ENCODE measurements at regions not wholly inside any gene's neighbourhood (a gene's known extent, or its start where the extent isn't known, plus 50 kb on each side); places are given as distances from the start of the nearest gene placed in this dataset.
"Not testable (repeated sequence)": the region's sequence is repeated elsewhere in the genome, so short reads cannot be mapped to it uniquely, and the experiment has no call there.

DNA sequence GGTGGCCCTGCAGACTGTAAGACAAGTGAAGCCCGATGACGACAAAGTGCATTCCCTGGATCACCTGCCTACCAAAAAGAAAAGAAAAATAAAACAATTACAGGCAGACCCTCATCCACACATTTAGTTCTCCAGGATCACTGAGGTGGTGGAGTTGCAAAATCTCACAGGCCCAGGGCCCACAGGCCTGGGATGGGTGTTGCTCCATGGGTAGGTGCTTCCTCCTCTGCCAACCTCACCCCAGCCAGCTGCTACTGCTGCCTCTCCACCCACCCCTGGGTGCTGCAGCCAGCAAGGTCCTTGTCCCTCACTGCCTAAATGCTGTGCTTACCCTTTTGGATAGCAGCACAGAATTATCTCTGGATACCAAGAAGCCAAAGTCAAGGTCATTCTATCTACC, 146.4 kb upstream of the GALNT2 start:
- DNase-seq (ENCODE audit: low read depth in 3 of 3), result no peak

DNA sequence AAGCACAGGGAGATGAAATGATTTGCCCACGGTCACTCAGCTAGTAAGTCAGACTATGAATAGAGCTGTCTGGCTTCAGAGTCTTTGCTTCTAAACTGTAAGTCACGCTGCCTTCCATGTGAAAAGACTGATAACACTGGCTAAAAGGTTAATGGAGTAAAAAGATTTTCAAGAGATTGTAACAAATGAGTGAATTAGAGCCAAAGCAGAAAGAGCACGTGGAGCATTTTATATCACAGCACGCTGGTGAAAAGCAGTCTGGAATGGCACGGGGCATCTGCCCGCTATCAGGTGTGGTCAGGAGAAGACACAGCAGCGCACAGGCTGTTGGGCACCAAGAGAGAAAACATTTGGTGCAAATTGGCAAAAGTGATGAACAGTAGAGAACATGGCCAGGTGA, 144.8 kb upstream of the GALNT2 start:
- no peak for DNase-seq (ENCODE audit: low read depth in 3 of 3)

DNA sequence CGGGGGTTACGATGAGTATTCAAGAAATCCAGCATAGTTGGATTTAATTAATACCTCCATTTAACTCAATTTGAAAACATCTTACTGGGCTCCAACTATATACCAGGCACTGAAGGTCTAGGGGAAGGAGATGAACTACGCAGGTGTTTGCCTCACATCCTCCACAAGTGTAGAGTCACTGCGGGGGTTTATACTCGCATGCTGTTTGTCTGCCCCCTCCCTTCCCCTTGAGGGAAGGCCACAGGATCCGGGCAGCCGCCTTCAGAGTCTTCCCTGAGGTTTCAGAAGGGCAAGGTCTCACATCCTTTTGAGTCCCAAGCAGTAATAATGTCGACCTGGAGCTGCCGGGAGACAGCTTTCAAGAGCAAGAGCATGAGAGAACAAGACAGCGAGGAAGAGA, 142.4 kb upstream of the GALNT2 start:
- no peak for DNase-seq (ENCODE audit: low read depth in 3 of 3)

DNA sequence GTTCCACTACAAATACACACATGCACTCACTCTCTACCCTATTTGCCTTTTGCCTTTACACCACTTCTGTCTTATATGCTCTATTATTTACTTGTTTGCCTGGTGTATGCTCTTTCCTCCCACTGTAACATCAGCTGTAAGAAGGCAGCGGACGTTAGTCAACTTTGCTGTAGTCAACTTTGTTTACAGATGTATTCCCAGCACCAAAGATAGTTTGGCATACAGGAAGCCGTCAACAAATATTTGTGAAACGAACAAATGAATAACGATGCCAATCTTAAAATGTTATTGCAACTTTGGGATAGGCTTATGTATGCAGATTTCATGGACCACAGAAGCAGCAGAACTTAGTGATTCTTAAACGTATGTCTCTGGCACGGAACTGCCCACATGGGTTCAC, 138.3 kb upstream of the GALNT2 start:
- DNase-seq (ENCODE audit: low read depth in 3 of 3), result no peak

DNA sequence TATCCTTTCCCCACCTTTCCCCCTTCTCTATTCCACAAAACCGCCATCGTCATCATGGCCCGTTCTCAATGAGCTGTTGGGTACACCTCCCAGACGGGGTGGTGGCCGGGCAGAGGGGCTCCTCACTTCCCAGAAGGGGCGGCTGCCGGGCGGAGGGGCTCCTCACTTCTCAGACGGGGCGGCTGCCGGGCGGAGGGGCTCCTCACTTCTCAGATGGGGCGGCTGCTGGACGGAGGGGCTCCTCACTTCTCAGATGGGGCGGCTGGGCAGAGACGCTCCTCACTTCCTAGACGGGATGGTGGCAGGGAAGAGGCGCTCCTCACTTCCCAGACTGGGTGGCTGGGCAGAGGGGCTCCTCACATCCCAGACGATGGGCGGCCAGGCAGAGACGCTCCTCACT, 135.3 kb upstream of the GALNT2 start:
- not testable (repeated sequence) for DNase-seq (ENCODE audit: low read depth in 3 of 3)

DNA sequence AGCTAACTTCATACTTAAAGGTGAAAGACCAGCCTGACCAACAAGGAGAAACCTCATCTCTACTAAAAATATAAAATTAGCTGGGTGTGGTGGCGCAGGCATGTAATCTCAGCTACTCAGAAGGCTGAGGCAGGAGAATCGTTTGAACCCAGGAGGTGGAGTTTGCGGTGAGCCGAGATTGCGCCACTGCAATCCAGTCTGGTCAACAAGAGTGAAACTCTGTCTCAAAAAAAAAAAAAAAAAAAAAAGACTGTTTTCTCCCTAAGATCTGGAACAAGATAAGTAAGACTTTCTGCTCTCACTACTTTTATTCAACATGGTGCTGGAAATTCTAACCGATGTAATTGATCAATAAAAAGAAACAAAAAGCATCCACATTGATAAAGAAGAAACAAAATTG, 131.9 kb upstream of the GALNT2 start:
- DNase-seq (ENCODE audit: low read depth in 3 of 3), result not testable (repeated sequence)

DNA sequence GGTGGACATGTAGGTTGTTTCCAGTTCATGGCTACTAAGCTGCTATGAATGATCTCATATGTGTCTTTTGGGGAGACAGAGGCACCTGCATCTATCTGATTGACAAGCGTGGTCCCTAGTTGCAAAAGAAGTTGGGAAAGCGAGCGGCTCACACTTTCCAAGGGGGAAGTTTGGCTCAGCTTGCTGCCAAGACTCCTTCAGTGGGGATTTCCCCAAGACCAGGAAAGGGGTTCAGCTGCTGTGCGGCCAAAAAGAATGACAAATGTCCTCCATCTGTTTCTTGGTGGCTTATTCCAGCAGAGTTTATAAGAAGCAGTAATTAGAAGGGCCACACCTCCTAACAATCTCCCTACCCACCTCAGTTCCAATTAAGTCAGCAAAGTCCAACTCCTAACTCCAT, 128.5 kb upstream of the GALNT2 start:
- no peak for DNase-seq (ENCODE audit: low read depth in 3 of 3)

DNA sequence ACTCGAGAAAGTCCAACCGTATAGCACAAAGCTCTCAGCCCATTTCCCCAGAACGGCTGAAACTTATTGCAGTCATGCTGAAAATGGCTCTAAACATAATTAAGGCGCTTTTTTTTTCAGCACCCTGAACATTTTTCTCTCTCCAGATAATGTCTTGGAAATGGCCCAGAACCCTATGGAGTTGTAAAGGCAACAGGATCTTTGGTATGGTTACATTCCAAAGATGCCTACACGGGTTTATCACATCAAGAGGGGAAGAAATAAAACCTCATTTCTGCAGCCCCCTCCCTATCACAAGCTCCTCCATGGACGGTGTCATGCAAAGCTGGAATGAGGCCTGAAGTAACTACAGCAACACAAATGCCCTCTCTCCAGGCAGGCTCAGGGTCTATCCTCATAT, 126.4 kb upstream of the GALNT2 start:
- no peak for DNase-seq (ENCODE audit: low read depth in 3 of 3)

DNA sequence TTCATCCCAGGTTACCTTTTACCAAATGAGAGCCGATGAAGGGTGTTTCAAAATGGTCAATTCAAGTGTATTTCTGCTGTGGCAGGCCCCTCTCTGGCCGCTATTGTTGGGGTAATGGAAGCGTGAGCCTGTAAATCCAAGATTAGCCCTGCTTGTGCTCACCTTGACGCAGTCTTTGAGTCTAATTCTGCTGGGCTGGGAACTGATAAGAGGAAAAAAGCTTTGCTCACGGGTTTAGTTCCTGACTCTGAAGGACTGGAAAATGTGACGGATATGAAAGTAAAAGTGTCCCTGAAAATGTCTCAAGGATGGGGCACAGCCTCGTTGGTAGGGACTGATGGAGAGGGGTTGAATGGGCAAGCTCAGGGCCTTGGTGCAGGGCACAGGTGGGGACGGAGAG, 125.9 kb upstream of the GALNT2 start:
- no peak for DNase-seq (ENCODE audit: low read depth in 3 of 3)

DNA sequence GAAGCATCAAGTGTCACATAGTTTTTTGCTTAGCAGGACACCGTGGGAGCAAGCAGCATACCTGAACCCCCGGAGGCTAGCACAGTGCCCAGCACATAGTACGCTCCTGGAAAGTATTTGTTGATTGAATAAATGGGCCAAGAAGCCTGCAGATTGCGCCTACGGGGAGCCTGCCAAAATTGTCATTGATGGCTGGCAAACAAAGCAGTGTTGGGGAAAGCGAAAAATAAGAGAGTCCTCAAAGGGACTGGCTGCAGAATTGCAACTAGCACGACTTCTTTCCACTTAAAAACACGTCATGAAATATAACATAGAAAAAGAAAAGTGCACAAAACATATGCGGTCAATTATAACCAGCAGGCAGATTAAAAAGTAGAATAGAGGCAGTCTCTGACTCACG, 125.2 kb upstream of the GALNT2 start:
- DNase-seq (ENCODE audit: low read depth in 3 of 3), result no peak

DNA sequence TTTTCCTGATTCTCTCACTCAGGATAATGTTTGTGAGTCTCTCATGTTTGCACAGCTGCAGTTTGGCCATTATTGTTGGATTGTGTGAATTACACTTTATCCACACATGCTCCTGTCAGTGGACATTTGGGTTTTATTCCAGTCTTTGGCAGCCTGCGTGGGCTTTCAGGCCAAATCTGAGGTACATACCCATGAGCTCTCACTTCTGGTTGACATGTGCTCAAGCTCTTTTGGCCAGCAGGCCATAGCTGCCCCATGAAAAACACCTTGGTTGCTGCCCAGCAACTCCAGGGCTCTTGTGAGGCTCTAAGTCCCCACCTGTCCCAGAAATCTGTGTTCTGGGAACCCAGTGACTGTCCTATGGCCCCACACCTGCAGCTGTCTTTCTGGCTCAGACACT, 124.5 kb upstream of the GALNT2 start:
- DNase-seq (ENCODE audit: low read depth in 3 of 3), result no peak

DNA sequence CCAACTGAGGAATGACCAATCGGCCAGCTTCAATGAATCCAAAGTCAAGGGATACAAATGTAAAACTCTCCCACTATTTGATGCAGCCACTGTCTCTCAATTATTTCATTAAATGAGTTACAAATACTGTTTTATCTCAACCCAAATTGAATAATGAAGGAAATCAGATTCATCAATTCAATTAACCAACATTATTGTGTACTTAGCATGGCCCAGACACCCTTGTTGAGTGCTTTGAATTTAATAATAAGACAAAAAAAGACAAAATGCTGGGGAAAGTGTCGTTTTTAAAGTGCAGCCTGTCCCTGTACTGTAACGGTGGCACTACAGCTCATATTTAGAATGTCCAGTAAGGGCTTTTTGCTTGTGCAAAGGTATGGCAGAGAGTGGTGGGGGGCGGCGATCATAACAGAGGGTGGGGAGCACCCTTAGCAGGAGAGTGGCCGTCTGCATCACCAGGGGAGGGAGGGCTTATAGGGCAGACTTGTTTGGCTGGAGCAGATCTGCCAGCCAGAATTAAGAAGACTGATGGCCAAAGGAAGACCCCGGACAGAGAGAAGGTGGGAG, 123.8 kb upstream of the GALNT2 start:
- DNase-seq (ENCODE audit: low read depth in 3 of 3), result no peak

DNA sequence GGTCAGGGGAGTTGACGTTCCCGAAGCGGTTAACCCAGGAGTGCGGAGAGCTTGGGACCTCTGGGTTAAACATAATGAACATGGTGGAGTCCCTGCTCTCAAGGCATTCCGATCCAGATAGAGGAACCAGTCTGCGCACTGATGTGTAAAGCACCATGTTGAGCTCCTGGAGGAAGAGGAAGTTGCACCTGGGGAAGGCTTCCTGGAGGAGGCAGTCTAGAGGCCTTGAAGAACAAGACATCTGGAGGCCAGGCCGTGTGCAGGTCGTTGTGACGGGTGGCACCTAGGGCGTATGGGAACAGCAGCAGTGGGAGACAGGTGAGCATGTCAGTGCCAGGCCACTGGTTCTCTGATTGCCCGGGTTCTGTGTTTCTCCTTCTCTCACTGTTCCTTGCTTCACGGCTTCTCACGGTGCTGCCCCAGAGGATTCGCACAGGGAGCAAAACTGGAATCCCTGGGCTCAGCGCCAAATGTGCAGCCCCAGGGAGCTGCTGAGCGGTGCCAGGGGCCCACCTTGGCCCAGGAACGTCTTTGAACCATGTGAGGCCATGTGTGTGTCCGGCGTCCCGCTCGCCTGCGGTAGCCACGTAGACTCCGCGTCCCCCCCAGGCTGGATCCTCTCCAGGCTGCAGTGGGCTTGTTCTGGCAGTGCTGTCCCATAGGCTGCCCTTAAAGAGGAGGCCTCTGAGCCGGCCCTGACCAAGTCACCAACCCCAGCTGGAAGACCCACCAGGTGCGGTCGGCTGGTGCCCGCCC, 122.9 kb upstream of the GALNT2 start:
- DNase-seq (ENCODE audit: low read depth in 3 of 3), result no peak

DNA sequence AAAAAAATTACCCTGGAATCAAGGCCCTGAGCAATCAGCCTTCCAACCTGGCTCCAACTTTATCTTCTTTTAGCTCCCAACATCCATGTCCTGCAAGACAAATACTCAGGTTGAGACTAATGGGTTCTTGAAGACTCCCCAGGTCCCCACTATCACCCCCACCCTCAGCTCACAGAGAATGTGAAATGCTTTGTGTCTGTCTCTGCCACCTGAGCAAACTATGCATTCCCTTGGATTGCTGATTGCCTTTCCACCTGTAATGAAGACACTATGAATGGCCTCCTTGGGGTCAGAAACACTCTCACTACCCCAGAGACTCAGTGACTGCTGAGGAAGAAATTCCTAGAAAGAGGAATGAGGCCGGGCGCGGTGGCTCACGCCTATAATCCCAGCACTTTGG, 121.2 kb upstream of the GALNT2 start:
- no peak for DNase-seq (ENCODE audit: low read depth in 3 of 3)

DNA sequence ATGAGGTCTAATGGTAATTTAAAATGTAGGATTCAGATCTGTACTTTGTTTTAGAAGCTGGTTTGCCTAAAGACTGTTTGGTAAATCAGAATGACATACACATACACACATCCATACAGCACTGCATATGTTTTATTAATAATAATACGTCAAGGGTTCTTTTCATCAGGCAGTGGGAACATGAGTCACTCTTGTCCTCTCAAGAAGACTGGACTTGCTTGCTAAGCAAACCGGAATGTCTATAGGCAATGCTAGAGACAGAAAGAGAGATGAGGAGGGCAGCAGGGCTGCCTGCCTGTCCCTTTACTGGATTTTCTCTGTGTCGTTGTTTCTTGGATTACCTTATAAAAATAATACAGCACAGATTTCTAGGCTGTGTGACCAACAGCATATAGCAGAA, 119.1 kb upstream of the GALNT2 start:
- DNase-seq (ENCODE audit: low read depth in 3 of 3), result no peak

DNA sequence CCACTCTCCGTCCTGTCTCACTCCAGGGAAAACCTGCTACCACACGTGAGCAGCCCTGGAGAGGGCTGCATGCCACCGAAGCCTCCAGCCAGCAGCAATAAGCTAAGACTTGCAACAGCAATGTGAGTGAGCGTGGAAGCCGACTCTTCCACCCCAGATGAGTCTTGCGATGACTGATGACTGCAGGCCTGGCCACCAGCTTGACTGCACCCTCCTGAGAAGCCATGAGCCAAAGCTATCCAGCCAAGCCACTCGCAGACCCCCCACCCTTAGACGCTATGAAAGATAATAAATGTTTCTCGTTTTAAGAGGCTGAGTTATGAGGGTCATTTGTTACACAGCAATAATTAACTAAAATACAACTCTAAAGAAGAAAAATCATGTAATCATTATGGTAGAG, 118.6 kb upstream of the GALNT2 start:
- no peak for DNase-seq (ENCODE audit: low read depth in 3 of 3)

DNA sequence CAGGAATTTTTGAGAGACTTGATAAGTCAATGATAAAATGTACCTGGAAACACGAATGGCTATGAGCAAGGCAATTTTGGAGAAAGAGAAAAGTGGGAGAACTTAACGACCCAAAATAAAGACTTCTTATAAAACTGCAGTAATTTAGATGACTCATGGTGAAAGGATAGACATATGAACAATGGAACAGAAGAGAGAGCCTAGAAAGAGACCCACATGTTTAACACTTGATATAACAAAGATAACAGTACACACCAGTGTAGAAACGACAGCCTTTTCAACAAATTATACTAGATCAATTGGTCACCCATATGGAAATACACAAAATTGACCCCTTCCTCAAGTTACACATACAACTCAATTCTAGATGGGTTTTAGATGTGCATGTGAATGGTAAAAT, 117.5 kb upstream of the GALNT2 start:
- DNase-seq (ENCODE audit: low read depth in 3 of 3), result no peak

DNA sequence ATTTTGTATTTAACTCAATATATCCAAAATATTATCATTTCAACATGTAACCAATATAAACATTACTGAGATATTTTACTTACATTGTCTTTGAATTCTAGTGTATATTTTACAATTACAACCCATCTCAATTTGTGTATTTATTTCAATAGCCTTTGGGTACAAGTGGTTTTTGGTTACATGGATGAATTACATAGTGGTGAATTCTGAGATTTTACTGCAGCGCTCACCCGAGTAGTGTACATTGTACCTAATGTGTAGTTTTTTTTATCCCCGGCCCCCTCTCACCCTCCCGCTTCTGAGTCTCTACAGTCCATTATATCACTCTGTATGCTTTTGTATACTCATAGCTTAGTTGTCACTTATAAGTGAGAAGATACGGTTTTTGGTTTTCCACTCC, 117.0 kb upstream of the GALNT2 start:
- DNase-seq (ENCODE audit: low read depth in 3 of 3), result no peak

DNA sequence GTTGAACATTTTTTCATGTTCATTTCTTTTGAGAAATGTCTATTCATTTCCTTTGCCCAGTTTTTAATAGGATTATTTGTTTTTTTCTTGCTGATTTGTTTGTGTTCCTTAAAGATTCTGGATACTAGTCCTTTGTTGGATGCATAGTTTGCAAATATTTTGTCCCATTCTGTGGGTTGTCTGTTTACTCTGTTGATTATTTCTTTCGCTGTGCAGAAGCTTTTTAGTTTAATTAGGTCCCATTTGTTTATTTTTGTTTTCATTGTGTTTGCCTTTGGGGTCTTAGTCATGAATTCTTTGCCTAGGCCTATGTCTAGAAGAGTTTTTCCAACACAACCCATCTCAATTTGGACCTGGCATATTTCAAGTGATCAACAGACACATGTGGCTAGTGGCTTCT, 116.1 kb upstream of the GALNT2 start:
- DNase-seq (ENCODE audit: low read depth in 3 of 3), result no peak

DNA sequence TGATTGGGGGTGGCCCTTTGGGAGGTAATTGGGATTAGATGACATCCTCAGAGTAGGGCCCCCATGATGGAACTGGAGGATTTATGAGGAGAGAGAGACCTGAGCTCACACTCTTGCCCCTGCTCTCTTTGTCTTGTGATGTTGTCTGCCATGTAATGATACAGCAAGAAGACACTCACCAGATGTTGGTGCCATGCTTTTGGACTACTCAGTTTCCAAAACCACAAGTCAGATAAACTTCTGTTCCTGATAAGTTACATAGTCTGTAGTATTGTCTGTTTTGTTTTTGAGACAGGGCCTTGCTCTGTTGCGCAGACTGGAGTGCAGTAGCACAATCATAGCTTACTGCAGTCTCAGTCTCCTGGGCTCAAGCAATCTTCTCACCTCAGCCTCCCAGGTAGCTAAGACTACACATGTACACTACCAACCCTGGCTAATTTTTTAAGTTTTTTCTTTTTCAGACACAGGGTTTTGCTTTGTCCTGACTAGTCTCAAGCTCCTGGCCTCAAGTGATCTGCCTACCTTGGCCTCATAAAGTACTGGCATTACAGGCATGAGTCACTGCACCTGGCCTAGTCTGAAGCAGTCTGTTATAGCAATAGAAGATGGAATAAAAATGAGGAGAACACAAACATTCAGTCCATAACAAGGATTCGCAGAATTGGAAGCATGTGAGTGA, 115.0 kb upstream of the GALNT2 start:
- no peak for DNase-seq (ENCODE audit: low read depth in 3 of 3)

DNA sequence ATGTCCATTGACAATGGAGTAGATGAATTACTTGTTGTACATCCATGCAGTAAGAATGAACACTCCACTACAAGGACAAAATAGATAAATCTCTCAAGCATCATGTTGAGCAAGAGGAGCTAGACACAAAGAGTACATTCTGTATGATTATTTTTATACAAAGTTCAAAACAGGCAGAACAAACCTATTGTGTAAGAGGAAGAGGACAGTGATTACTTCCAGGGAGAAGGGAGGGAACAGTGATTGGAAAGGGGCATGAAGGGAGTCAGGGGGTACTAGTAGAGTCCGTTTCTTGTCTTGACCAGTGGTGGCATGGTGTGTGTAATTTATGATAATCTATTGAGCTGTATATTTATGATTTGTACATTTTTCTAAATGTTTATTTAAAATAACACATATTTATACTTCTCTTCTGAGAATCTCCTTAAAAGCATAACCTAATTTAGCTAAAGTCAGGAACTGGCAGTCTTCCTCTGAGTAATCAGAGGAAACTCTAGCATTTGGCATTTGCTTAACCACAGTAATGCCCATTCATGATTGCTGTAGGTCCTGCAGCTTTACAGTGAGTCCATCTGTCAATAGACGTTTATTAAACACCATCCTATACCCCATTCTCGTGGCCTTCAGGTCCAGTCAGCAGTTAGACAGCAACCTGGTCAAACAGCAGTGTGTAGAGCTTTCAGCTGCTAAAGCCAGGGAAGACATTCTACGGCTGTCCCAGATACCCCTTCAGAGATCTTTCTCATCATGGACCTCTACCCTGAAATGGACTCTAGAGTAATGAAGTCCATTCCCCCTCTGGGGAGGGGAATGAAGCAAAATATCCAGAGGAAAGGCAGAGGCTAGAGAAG, 114.1 kb upstream of the GALNT2 start:
- no peak for DNase-seq (ENCODE audit: low read depth in 3 of 3)

DNA sequence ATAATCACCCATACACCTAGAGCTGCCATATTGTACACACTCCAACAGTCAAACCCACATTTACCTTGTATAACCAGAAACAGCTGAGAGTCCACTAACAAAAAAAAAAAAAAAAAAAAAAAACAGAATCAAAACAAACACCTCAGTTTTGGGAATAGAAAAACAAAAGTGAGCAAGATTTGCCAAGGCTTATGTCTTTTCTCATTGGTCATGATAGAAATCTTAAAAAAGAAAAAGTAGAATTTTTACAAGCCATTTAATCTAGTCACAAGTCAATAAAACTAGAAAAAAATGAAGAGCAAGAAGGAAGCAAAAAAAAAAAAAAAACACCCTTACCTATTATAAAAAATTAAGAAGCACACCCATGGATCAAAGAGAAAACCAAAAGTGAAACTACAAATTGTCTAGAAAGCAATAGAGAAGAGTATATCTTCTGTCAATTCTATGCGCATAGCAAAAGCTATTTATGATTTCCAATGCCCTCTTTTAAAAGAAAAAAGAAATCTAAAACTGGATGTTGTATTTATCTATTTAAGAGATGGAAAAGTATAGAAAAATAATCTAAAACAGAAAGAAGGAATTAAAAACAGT, 113.2 kb upstream of the GALNT2 start:
- no peak for DNase-seq (ENCODE audit: low read depth in 3 of 3)

Data from stimulated activated CD4-positive, alpha-beta T cell treated with anti-CD3 and anti-CD28 coated beads, TNF-alpha, amount 100 ng/mL, for 48 hours (primary cell).